B cell (primary cell): ENCODE measurements at regions not wholly inside any gene's neighbourhood (a gene's known extent, or its start where the extent isn't known, plus 50 kb on each side); places are given as distances from the start of the nearest gene placed in this dataset.

Source experiments
- ATAC-seq: fragments of 200-7000 bp; cut with Tn5 transposase; one replicate; pipeline ENCODE4 v1.10.0; 2021; ENCODE audit warnings: low read depth, mild to moderate bottlenecking, moderate number of reproducible peaks, moderate library complexity
- CTCF ChIA-PET: fragments of 350-600 bp; sonication (Branson Sonifier 250); formaldehyde crosslinking; loops from one replicate; lab custom pipeline; 2021; ENCODE audit warnings: antibody characterized with exemption, inconsistent platforms; lab: Charles Lee
- POLR2A ChIA-PET: fragments of 350-600 bp; sonication (Branson Sonifier 250); formaldehyde crosslinking; loops from one replicate; lab custom pipeline; 2021; ENCODE audit warnings: antibody characterized with exemption; lab: Charles Lee
- DNase-seq: peaks from one replicate; pipeline ENCODE4 v3.0.0; 2013
- H2AFZ ChIP-seq: 2 replicates; pipeline ENCODE4 v1.6.1; 2012; ENCODE audit warnings: mild to moderate bottlenecking, low read depth, low read length; ENCODE audit not compliant: insufficient read depth, poor library complexity, severe bottlenecking
- H3K27ac ChIP-seq, 2 donors: 1 replicate in 1 of 2; 2 replicates in 1 of 2; pipeline ENCODE4 v1.5.1; 2012 to 2013; ENCODE audit warnings: low read length in 2 of 2, mild to moderate bottlenecking in 2 of 2, moderate library complexity in 1 of 2
- H3K27me3 ChIP-seq, 4 experiments: fragments of 200-600 bp in 1 of 4; sonication (generic) in 1 of 4; replicated peaks in 1 of 4; 1 replicate in 2 of 4; 2 replicates in 2 of 4; pipeline versions ENCODE4 v1.6.1 to v1.7.0; 2013 to 2016; ENCODE audit warnings: low read length in 3 of 4, mild to moderate bottlenecking in 2 of 4, mixed read lengths in 1 of 4, moderate library complexity in 1 of 4; ENCODE audit not compliant: insufficient read depth in 4 of 4, control insufficient read depth in 3 of 4; ENCODE audit errors: control extremely low read depth in 1 of 4
- H3K36me3 ChIP-seq, 2 experiments: replicated peaks in 1 of 2; 1 replicate in 1 of 2; 2 replicates in 1 of 2; pipeline versions ENCODE4 v1.6.1 to v1.7.1; 2013; ENCODE audit warnings: low read length in 1 of 2; ENCODE audit not compliant: insufficient read depth in 2 of 2, control insufficient read depth in 1 of 2; ENCODE audit errors: control extremely low read depth in 1 of 2, extremely low read depth in 1 of 2
- H3K4me1 ChIP-seq, 2 donors: fragments of 200-600 bp in 1 of 2; sonication (generic) in 1 of 2; 1 replicate in 1 of 2; 2 replicates in 1 of 2; pipeline versions ENCODE4 v1.5.1 to v1.6.1; 2013 to 2017; ENCODE audit warnings: low read length in 2 of 2; ENCODE audit not compliant: control insufficient read depth in 2 of 2, insufficient read depth in 2 of 2
- H3K4me2 ChIP-seq: replicated peaks from 2 replicates; pipeline ENCODE3; 2012; ENCODE audit warnings: mild to moderate bottlenecking, low read depth, low read length; ENCODE audit not compliant: poor library complexity, severe bottlenecking
- H3K4me3 ChIP-seq, 5 experiments: fragments of 200-600 bp in 1 of 5; sonication (generic) in 1 of 5; 1 replicate in 3 of 5; 2 replicates in 2 of 5; pipeline versions ENCODE4 v1.5.1 to v1.7.0; 2011 to 2016; ENCODE audit warnings: low read length in 4 of 5, mild to moderate bottlenecking in 4 of 5, low read depth in 2 of 5, control low read depth in 1 of 5, moderate library complexity in 1 of 5; ENCODE audit not compliant: insufficient read depth in 1 of 5; ENCODE audit errors: control extremely low read depth in 1 of 5, extremely low read depth in 1 of 5
- H3K79me2 ChIP-seq: fragments of 200-600 bp; sonication (generic); one replicate; pipeline ENCODE4 v1.6.0; 2016; ENCODE audit warnings: low read length; ENCODE audit not compliant: control insufficient read depth, insufficient read depth
- H3K9ac ChIP-seq: fragments of 200-600 bp; sonication (generic); 2 replicates; pipeline ENCODE4 v1.6.1; 2017; ENCODE audit warnings: mild to moderate bottlenecking, low read length, moderate library complexity
- H3K9me3 ChIP-seq, 3 donors: one replicate each; pipeline versions ENCODE4 v1.6.1 to v1.7.1; 2013; ENCODE audit warnings: low read length in 2 of 3; ENCODE audit not compliant: control insufficient read depth in 2 of 3, insufficient read depth in 1 of 3; ENCODE audit errors: control extremely low read depth in 1 of 3
- H4K20me1 ChIP-seq: 2 replicates; pipeline ENCODE4 v1.6.0; 2012; ENCODE audit warnings: mild to moderate bottlenecking, low read length; ENCODE audit not compliant: insufficient read depth, control insufficient read depth, poor library complexity, severe bottlenecking
- H3K27ac Mint-ChIP-seq: one replicate; pipeline ENCODE4 v1.8.0; 2021; ENCODE audit warnings: mixed read lengths
- H3K27me3 Mint-ChIP-seq: one replicate; pipeline ENCODE4 v1.8.0; 2021; ENCODE audit warnings: mixed read lengths
- H3K4me1 Mint-ChIP-seq: one replicate; pipeline ENCODE4 v1.8.0; 2021; ENCODE audit warnings: mixed read lengths
- H3K4me3 Mint-ChIP-seq: one replicate; pipeline ENCODE4 v1.8.0; 2021; ENCODE audit warnings: mixed read lengths
- H3K9me3 Mint-ChIP-seq: one replicate; pipeline ENCODE4 v1.8.0; 2022; ENCODE audit warnings: mixed read lengths; ENCODE audit not compliant: insufficient read depth
- CTCF ChIP-seq: fragments of 200-600 bp; IDR thresholded peaks from one replicate; pipeline ENCODE4 v1.8.0; 2022; ENCODE audit warnings: antibody characterized with exemption, mild to moderate bottlenecking
- EZH2 ChIP-seq: IDR thresholded peaks from 2 replicates; pipeline ENCODE4 v1.6.1; 2012; ENCODE audit warnings: borderline replicate concordance, low read depth, mild to moderate bottlenecking, moderate library complexity, low read length; ENCODE audit not compliant: insufficient read depth, poor library complexity, severe bottlenecking
- WGBS: methylation state at CpG from one replicate; pipeline ENCODE4 v1.1.5; 2013; ENCODE audit warnings: missing lambda C conversion rate; ENCODE audit not compliant: insufficient coverage; 5-methylcytosine and 5-hydroxymethylcytosine counted together
- intact Hi-C: fragments of 100-400 bp; cut with micrococcal nuclease; formaldehyde crosslinking; loops from one replicate; pipeline ENCODE4 v1.10.0; 2022

DNA sequence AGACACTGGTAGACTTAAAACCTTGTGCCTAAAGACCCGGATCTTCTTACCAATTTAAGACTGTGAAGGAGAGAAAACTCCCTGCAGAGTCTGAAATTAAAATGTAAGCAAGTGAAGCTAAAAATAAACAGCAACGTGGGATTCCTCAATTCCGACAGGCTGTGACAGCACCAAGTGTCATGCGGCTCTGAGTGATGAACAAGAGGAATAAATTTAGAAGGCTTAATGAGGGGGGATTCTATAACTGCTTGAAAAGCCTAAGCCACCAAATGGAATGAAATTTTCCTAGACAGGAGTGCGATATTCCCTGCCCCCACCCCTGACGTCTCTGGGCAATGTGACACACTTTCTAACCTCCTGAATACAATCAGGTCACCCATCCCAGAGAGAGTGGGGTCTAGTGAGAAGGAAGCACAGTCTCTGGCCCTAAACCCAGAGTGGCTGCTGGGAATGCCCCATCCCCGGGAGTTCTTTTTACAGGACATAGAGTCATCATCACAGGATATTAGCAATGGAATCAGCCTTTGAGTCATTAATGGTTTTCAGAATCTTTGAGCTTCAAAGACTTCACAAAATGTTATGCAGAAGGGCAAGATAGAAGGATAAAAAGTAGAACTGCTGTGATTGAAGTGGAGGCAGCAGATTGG lies 114.3 kb downstream of the EDEM1 start:
- H3K79me2 ChIP-seq: no peaks in the 10 kb centered on the region
- H2AFZ ChIP-seq: no peak overlapping the region
- TF ChIP-seq EZH2: no peak
- TF ChIP-seq CTCF: no peak
- Mint-ChIP-seq H3K4me1 (peaks cover 7% of the 10 kb centered on the region), H3K27ac (no peak overlapping the region), H3K27me3 (no peaks in the 10 kb centered on the region), H3K4me3 (no peak overlapping the region), H3K9me3 (no peaks in the 10 kb centered on the region)
- no peaks in the 10 kb centered on the region for H3K27me3 ChIP-seq
- intact Hi-C loops: no loop called here
- no peak overlapping the region for H3K4me3 ChIP-seq
- no peak overlapping the region for H3K27ac ChIP-seq
- H4K20me1 ChIP-seq: no peaks in the 10 kb centered on the region
- DNase-seq (no peak), ATAC-seq (no peak)
- ChIA-PET CTCF (no interaction called here), POLR2A (no interaction called here)
- H3K4me1 ChIP-seq: peaks cover 3 to 7% of the 10 kb centered on the region in 2 donors
- no peaks in the 10 kb centered on the region for H3K36me3 ChIP-seq
- H3K4me2 ChIP-seq: no peak overlapping the region
- WGBS: 84% methylated on average over 5 of the region's 7 CpGs
- H3K9me3 ChIP-seq: no peaks in the 10 kb centered on the region
- H3K9ac ChIP-seq: no peak overlapping the region

DNA sequence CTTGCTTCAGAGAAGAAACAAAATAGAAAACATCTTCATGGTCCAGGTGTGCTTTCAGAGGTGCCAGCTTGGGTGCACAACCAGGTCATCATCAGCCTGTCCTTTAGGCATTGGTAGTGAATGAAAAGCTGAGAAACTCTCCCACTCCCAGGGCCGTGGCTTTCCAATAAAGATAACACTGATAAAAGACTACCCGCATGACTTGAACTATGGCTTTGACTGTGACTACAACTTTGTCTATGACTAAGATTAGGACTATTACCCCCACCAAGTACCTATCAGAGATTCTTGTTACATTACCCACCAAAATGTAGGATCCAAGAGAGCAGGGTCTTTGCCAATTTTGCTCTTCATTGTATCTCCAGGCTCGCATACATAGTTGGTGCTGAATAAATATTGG lies 115.2 kb downstream of the EDEM1 start:
- Histone ChIP-seq H2AFZ (no peak overlapping the region), H3K79me2 (no peaks in the 10 kb centered on the region), H3K4me2 (no peak overlapping the region), H3K4me1 (peaks cover 3 to 7% of the 10 kb centered on the region in 2 donors), H3K36me3 (no peaks in the 10 kb centered on the region), H3K4me3 (no peak overlapping the region), H3K27me3 (no peaks in the 10 kb centered on the region), H3K27ac (no peak overlapping the region), H3K9ac (no peak overlapping the region), H4K20me1 (no peaks in the 10 kb centered on the region), H3K9me3 (no peaks in the 10 kb centered on the region)
- Mint-ChIP-seq H3K27ac (no peak overlapping the region), H3K27me3 (no peaks in the 10 kb centered on the region), H3K4me3 (no peak overlapping the region), H3K9me3 (no peaks in the 10 kb centered on the region), H3K4me1 (peaks cover 7% of the 10 kb centered on the region)
- DNase-seq (no peak), ATAC-seq (no peak)
- WGBS: 100% methylated on average over 2 of the region's 3 CpGs
- intact Hi-C loops: no loop called here
- TF ChIP-seq EZH2: no peak
- no peak for TF ChIP-seq CTCF
- ChIA-PET POLR2A (no interaction called here), CTCF (interaction anchor here (1.5 kb wide), 1 partner anchor 1501 kb away, joined by 3 read pairs; no protein-coding TSS in a partner anchor)
